Adrenal gland (tissue), 5 donors: ENCODE measurements at regions not wholly inside any gene's neighbourhood (a gene's known extent, or its start where the extent isn't known, plus 50 kb on each side); places are given as distances from the start of the nearest gene placed in this dataset.

ENCODE experiments used
- CTCF ChIP-seq, 6 experiments: fragments of 450-650 bp in 4 of 6; fragments of 200-600 bp in 2 of 6; sonication (generic) in 1 of 6; IDR thresholded peaks; 1 replicate in 5 of 6; 2 replicates in 1 of 6; pipeline versions ENCODE4 v1.5.1 to v1.8.0; 2016 to 2021; ENCODE audit warnings: antibody characterized with exemption in 6 of 6, mild to moderate bottlenecking in 2 of 6, moderate library complexity in 1 of 6
- POLR2A ChIP-seq, 2 donors: fragments of 450-650 bp; IDR thresholded peaks; one replicate each; pipeline ENCODE4 v1.6.1; 2017; ENCODE audit warnings: antibody characterized with exemption in 2 of 2, mild to moderate bottlenecking in 2 of 2, moderate library complexity in 1 of 2
- donor health status: DM: no; HTN: no; CAD: no.

DNA sequence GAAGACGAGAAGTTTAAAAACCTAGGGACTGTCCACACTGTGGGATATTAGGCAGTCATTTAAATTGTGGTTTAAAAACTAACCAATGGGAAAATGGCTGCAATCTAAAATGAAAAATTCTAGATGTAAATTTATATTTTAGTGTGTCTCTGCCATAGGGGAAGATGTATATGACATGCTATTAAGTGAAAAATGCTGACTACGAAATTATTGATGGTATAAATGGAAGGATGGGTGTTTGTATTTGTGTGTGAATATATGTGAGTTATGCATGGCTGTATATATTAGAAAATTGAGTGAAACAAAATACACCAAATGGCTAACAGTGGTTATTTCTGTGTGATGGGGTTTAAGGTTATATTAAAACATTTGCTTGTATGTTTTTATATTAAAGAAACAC lies 260.7 kb downstream of the AJAP1 start:
- TF ChIP-seq CTCF (IDR thresholded peaks at IDR 0.05) (no peak), POLR2A (IDR thresholded peaks at IDR 0.05) (no peak)
